ENCODE measurements at regions not wholly inside any gene's neighbourhood (a gene's known extent, or its start where the extent isn't known, plus 50 kb on each side); places are given as distances from the start of the nearest gene placed in this dataset.

GRCh38 chr2:45093181-45093580 lies 83.9 kb upstream of the SIX2 start:
- no peak overlapping the region for H3K23ac ChIP-seq (ENCODE audit: low read length in 2 of 2)
- H2AK5ac ChIP-seq (ENCODE audit: low read length, severe bottlenecking): no peak overlapping the region
- H4K91ac ChIP-seq (ENCODE audit: low read length): no peak overlapping the region
- H3K79me1 ChIP-seq (replicated peaks; ENCODE audit: low read length, poor library complexity, severe bottlenecking): no peaks in the 10 kb centered on the region
- no peak overlapping the region for H2BK12ac ChIP-seq (ENCODE audit: low read length in 2 of 2)
- H2BK15ac ChIP-seq (ENCODE audit: low read depth, poor library complexity, severe bottlenecking): no peak overlapping the region
- no peaks in the 10 kb centered on the region for H3K9me3 ChIP-seq (ENCODE audit: control insufficient read depth, low read length)
- 97% methylated on average over 3 of the region's 5 CpGs for WGBS
- H3K9ac ChIP-seq (ENCODE audit: low read length): no peak overlapping the region
- DNase-seq: no peak
- H3K18ac ChIP-seq (ENCODE audit: low read depth in 1 of 2, low read length in 2 of 2): no peak overlapping the region
- H3K4me3 ChIP-seq (ENCODE audit: insufficient read depth in 1 of 2, low read depth in 1 of 2, low read length in 2 of 2): no peak overlapping the region
- H3K27me3 ChIP-seq (ENCODE audit: control insufficient read depth in 1 of 2, insufficient read depth in 1 of 2, low read length in 2 of 2): peaks cover 0 to 38% of the 10 kb centered on the region in 2 experiments
- no peak overlapping the region for H3K14ac ChIP-seq (ENCODE audit: low read length in 2 of 2)
- no peaks in the 10 kb centered on the region for H3K36me3 ChIP-seq (ENCODE audit: control insufficient read depth in 1 of 2, insufficient read depth in 2 of 2, low read depth in 1 of 2, low read length in 2 of 2)
- H2AFZ ChIP-seq (ENCODE audit: low read depth, low read length): no peak overlapping the region
- H3K4me2 ChIP-seq (ENCODE audit: low read length, poor library complexity, severe bottlenecking): no peak overlapping the region
- H2BK120ac ChIP-seq (ENCODE audit: low read depth, low read length): no peak overlapping the region
- H3K4ac ChIP-seq (ENCODE audit: low read depth in 1 of 2, low read length in 2 of 2): no peak overlapping the region
- H3K27ac ChIP-seq (ENCODE audit: low read length, poor library complexity, severe bottlenecking): no peak overlapping the region
- H2BK5ac ChIP-seq (ENCODE audit: low read depth, low read length, poor library complexity, severe bottlenecking): no peak overlapping the region
- no peaks in the 10 kb centered on the region for H3K4me1 ChIP-seq (ENCODE audit: control insufficient read depth, insufficient read depth, low read depth, low read length)
- no peak overlapping the region for H4K8ac ChIP-seq (ENCODE audit: low read length)

GRCh38 chr2:45089554-45090261 lies 80.5 kb upstream of the SIX2 start:
- Histone ChIP-seq H3K27me3 (ENCODE audit: control insufficient read depth in 1 of 2, insufficient read depth in 1 of 2, low read length in 2 of 2) (peaks cover 0 to 32% of the 10 kb centered on the region in 2 experiments), H3K27ac (ENCODE audit: low read length, poor library complexity, severe bottlenecking) (no peak overlapping the region), H3K36me3 (ENCODE audit: control insufficient read depth in 1 of 2, insufficient read depth in 2 of 2, low read depth in 1 of 2, low read length in 2 of 2) (no peaks in the 10 kb centered on the region), H2BK12ac (ENCODE audit: low read length in 2 of 2) (no peak overlapping the region), H4K91ac (ENCODE audit: low read length) (no peak overlapping the region), H2AFZ (ENCODE audit: low read depth, low read length) (no peak overlapping the region), H2BK120ac (ENCODE audit: low read depth, low read length) (no peak overlapping the region), H3K9ac (ENCODE audit: low read length) (no peak overlapping the region), H2BK15ac (ENCODE audit: low read depth, poor library complexity, severe bottlenecking) (no peak overlapping the region), H2BK5ac (ENCODE audit: low read depth, low read length, poor library complexity, severe bottlenecking) (no peak overlapping the region), H3K4me2 (ENCODE audit: low read length, poor library complexity, severe bottlenecking) (no peak overlapping the region), H3K9me3 (ENCODE audit: control insufficient read depth, low read length) (no peaks in the 10 kb centered on the region), H2AK5ac (ENCODE audit: low read length, severe bottlenecking) (no peak overlapping the region), H3K18ac (ENCODE audit: low read depth in 1 of 2, low read length in 2 of 2) (no peak overlapping the region), H3K23ac (ENCODE audit: low read length in 2 of 2) (no peak overlapping the region), H3K79me1 (replicated peaks; ENCODE audit: low read length, poor library complexity, severe bottlenecking) (no peaks in the 10 kb centered on the region), H3K14ac (ENCODE audit: low read length in 2 of 2) (no peak overlapping the region), H3K4me3 (ENCODE audit: insufficient read depth in 1 of 2, low read depth in 1 of 2, low read length in 2 of 2) (no peak overlapping the region), H4K8ac (ENCODE audit: low read length) (no peak overlapping the region), H3K4ac (ENCODE audit: low read depth in 1 of 2, low read length in 2 of 2) (no peak overlapping the region), H3K4me1 (ENCODE audit: control insufficient read depth, insufficient read depth, low read depth, low read length) (no peaks in the 10 kb centered on the region)
- DNase-seq: no peak
- WGBS: 73% methylated on average over 9 of the region's 12 CpGs

GRCh38 chr2:45085487-45085886 lies 76.2 kb upstream of the SIX2 start:
- H2BK5ac ChIP-seq (ENCODE audit: low read depth, low read length, poor library complexity, severe bottlenecking): no peak overlapping the region
- H3K18ac ChIP-seq (ENCODE audit: low read depth in 1 of 2, low read length in 2 of 2): no peak overlapping the region
- no peak overlapping the region for H2BK12ac ChIP-seq (ENCODE audit: low read length in 2 of 2)
- H3K9me3 ChIP-seq (ENCODE audit: control insufficient read depth, low read length): no peaks in the 10 kb centered on the region
- no peak overlapping the region for H2BK15ac ChIP-seq (ENCODE audit: low read depth, poor library complexity, severe bottlenecking)
- WGBS: 100% methylated on average over 3 of the region's 4 CpGs
- peaks cover 0 to 29% of the 10 kb centered on the region in 2 experiments for H3K27me3 ChIP-seq (ENCODE audit: control insufficient read depth in 1 of 2, insufficient read depth in 1 of 2, low read length in 2 of 2)
- no peak overlapping the region for H3K4me2 ChIP-seq (ENCODE audit: low read length, poor library complexity, severe bottlenecking)
- no peak overlapping the region for H3K4ac ChIP-seq (ENCODE audit: low read depth in 1 of 2, low read length in 2 of 2)
- no peak overlapping the region for H4K8ac ChIP-seq (ENCODE audit: low read length)
- H3K4me3 ChIP-seq (ENCODE audit: insufficient read depth in 1 of 2, low read depth in 1 of 2, low read length in 2 of 2): no peak overlapping the region
- H3K23ac ChIP-seq (ENCODE audit: low read length in 2 of 2): no peak overlapping the region
- peaks cover 2% of the 10 kb centered on the region for H3K4me1 ChIP-seq (ENCODE audit: control insufficient read depth, insufficient read depth, low read depth, low read length)
- H3K36me3 ChIP-seq (ENCODE audit: control insufficient read depth in 1 of 2, insufficient read depth in 2 of 2, low read depth in 1 of 2, low read length in 2 of 2): no peaks in the 10 kb centered on the region
- H3K14ac ChIP-seq (ENCODE audit: low read length in 2 of 2): no peak overlapping the region
- no peak overlapping the region for H2BK120ac ChIP-seq (ENCODE audit: low read depth, low read length)
- H3K79me1 ChIP-seq (replicated peaks; ENCODE audit: low read length, poor library complexity, severe bottlenecking): no peaks in the 10 kb centered on the region
- no peak overlapping the region for H3K9ac ChIP-seq (ENCODE audit: low read length)
- H2AK5ac ChIP-seq (ENCODE audit: low read length, severe bottlenecking): no peak overlapping the region
- no peak overlapping the region for H4K91ac ChIP-seq (ENCODE audit: low read length)
- DNase-seq: no peak
- no peak overlapping the region for H3K27ac ChIP-seq (ENCODE audit: low read length, poor library complexity, severe bottlenecking)
- no peak overlapping the region for H2AFZ ChIP-seq (ENCODE audit: low read depth, low read length)

GRCh38 chr2:45084361-45085020 lies 75.2 kb upstream of the SIX2 start:
- no peak overlapping the region for H3K4me2 ChIP-seq (ENCODE audit: low read length, poor library complexity, severe bottlenecking)
- H3K27ac ChIP-seq (ENCODE audit: low read length, poor library complexity, severe bottlenecking): no peak overlapping the region
- H3K4me1 ChIP-seq (ENCODE audit: control insufficient read depth, insufficient read depth, low read depth, low read length): peaks cover 2% of the 10 kb centered on the region
- H3K79me1 ChIP-seq (replicated peaks; ENCODE audit: low read length, poor library complexity, severe bottlenecking): no peaks in the 10 kb centered on the region
- H3K23ac ChIP-seq (ENCODE audit: low read length in 2 of 2): no peak overlapping the region
- H2BK12ac ChIP-seq (ENCODE audit: low read length in 2 of 2): no peak overlapping the region
- no peak overlapping the region for H2BK120ac ChIP-seq (ENCODE audit: low read depth, low read length)
- no peak overlapping the region for H3K4ac ChIP-seq (ENCODE audit: low read depth in 1 of 2, low read length in 2 of 2)
- no peak overlapping the region for H2BK5ac ChIP-seq (ENCODE audit: low read depth, low read length, poor library complexity, severe bottlenecking)
- no peak overlapping the region for H2AFZ ChIP-seq (ENCODE audit: low read depth, low read length)
- H3K18ac ChIP-seq (ENCODE audit: low read depth in 1 of 2, low read length in 2 of 2): no peak overlapping the region
- DNase-seq: no peak
- H4K91ac ChIP-seq (ENCODE audit: low read length): no peak overlapping the region
- 79% methylated on average over 8 of the region's 8 CpGs for WGBS
- no peak overlapping the region for H2BK15ac ChIP-seq (ENCODE audit: low read depth, poor library complexity, severe bottlenecking)
- H4K8ac ChIP-seq (ENCODE audit: low read length): no peak overlapping the region
- H3K9ac ChIP-seq (ENCODE audit: low read length): no peak overlapping the region
- no peaks in the 10 kb centered on the region for H3K36me3 ChIP-seq (ENCODE audit: control insufficient read depth in 1 of 2, insufficient read depth in 2 of 2, low read depth in 1 of 2, low read length in 2 of 2)
- no peak overlapping the region for H3K14ac ChIP-seq (ENCODE audit: low read length in 2 of 2)
- H3K9me3 ChIP-seq (ENCODE audit: control insufficient read depth, low read length): no peaks in the 10 kb centered on the region
- H3K27me3 ChIP-seq (ENCODE audit: control insufficient read depth in 1 of 2, insufficient read depth in 1 of 2, low read length in 2 of 2): peaks cover 0 to 22% of the 10 kb centered on the region in 2 experiments
- no peak overlapping the region for H3K4me3 ChIP-seq (ENCODE audit: insufficient read depth in 1 of 2, low read depth in 1 of 2, low read length in 2 of 2)
- no peak overlapping the region for H2AK5ac ChIP-seq (ENCODE audit: low read length, severe bottlenecking)
